ENCODE measurements at regions not wholly inside any gene's neighbourhood (a gene's known extent, or its start where the extent isn't known, plus 50 kb on each side); places are given as distances from the start of the nearest gene placed in this dataset.
"Not testable (repeated sequence)": the region's sequence is repeated elsewhere in the genome, so short reads cannot be mapped to it uniquely, and the experiment has no call there.

DNA sequence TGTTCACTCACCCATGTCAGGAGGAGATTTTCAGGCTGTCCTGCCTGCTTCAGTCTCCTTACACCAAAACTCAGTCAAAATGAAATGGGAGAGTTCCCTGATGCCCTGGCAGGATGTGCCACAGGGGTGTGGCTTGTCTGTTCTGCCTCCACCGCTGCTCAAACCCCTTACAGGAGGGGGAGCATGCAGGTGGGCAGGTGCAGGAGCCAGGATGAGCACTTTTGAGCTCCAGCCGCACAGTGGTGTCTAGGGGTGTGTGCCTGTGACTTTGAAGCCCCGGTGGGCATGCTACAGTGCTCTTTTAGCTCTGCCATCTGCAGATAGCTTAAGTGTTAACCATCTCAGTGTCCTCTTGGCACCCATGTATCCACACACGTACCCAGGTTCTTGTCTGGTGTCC is 71.9 kb upstream of the IPO5 start:
- no peak for DNase-seq (ENCODE audit: low read depth)
- TF ChIP-seq, protein P1, sequence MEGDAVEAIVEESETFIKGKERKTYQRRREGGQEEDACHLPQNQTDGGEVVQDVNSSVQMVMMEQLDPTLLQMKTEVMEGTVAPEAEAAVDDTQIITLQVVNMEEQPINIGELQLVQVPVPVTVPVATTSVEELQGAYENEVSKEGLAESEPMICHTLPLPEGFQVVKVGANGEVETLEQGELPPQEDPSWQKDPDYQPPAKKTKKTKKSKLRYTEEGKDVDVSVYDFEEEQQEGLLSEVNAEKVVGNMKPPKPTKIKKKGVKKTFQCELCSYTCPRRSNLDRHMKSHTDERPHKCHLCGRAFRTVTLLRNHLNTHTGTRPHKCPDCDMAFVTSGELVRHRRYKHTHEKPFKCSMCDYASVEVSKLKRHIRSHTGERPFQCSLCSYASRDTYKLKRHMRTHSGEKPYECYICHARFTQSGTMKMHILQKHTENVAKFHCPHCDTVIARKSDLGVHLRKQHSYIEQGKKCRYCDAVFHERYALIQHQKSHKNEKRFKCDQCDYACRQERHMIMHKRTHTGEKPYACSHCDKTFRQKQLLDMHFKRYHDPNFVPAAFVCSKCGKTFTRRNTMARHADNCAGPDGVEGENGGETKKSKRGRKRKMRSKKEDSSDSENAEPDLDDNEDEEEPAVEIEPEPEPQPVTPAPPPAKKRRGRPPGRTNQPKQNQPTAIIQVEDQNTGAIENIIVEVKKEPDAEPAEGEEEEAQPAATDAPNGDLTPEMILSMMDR (conservative IDR thresholded peaks at IDR 0.05; ENCODE audit: low read depth, low read length) = no peak
- no peak overlapping the region for H3K4me3 ChIP-seq (ENCODE audit: low read length)

DNA sequence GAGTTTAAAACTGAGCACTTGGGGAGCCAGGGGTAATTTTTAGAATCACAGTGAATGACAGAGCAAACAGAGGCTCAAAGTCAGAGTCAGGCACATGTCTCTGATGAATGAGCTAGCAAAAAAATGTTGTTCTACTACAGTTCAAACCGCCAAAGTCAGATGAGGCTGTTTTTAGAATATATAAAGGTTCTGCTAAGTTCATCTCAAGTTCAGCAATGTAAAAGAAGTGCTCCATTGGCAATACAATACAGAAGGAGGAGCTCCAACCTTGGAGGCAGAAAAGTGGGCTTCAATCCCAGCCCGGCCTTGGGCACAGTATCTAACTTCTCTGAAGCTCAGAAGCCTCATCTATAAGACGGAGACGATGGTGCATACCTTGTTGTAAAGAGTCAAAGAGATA is 70.1 kb upstream of the IPO5 start:
- TF ChIP-seq, protein P1 (conservative IDR thresholded peaks at IDR 0.05; ENCODE audit: low read depth, low read length) = no peak
- H3K4me3 ChIP-seq (ENCODE audit: low read length) = no peak overlapping the region
- no peak for DNase-seq (ENCODE audit: low read depth)

DNA sequence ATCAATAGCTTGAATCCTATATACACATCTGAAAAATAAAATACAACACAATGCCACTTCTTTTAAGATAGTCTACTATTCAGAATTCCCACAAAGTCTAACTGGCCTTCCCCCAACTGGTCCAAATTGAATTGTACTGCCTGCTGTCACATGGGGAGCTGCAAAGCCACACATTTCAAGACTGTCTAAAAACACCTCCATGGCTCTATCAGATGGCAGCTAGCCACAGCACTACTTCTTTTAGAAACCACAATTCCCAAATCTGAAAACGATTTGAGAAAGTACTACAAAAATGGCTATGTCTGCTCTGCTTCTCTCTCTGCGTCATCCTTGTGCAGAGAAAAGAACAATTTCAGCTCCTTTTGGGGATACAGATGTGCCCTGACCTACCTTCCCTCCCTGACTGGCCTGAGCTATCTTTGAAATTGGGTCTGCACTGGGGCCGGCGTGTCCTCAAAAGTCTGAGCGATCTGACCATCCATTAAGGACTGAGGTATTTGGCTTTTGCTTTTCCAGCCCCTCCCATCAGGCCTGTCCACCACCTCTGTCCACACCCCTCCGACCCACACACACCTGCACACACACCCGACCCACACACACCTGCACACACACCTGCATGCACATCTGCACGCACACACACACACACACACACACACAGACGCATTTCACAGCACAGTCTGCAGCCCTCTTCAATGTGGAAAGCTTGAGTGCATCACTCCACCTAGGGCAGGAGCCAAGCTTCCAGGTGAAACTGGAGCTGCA is 68.6 kb upstream of the IPO5 start:
- no peak for DNase-seq (ENCODE audit: low read depth)
- TF ChIP-seq, protein P1 (conservative IDR thresholded peaks at IDR 0.05; ENCODE audit: low read depth, low read length) = no peak
- no peak overlapping the region for H3K4me3 ChIP-seq (ENCODE audit: low read length)

DNA sequence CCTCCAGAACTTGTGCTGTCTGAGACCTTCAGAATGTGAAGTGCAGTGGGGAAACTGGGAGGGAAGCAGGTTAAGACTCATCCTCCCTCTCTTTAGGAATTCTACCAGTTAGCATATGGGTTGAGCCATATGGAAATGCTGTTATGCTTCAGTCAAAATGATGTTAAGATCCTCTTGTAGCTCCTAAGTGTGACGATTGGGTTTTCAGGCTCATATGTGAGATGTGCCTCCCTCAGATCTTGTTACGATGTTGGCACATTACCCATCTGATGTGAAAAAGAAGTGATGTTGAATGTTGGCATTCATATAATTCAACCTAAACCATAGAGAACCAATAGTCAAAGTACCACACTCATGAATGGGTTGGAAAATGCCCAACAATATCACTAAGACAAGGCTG is 67.8 kb upstream of the IPO5 start:
- no peak for DNase-seq (ENCODE audit: low read depth)
- TF ChIP-seq, protein P1 (conservative IDR thresholded peaks at IDR 0.05; ENCODE audit: low read depth, low read length) = no peak

DNA sequence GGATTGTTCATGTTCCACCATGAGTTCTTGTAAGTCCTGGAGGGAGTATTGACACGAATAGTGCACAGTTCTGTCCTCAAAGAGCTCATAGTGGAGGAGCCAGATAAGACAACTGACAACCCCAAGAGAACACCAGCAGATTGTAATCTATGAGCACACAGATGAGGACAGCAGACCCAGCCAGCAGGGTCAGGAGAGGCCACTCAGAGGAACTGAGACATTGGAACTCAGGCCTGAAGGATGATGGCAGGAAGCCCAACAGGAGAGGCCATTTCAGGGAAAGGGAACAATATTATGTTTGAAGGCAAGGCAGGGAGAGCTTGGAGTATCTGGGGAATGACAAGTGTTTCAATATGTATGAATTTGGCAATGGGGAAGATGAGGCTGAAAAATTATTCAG is 63.7 kb upstream of the IPO5 start:
- TF ChIP-seq, protein P1 (conservative IDR thresholded peaks at IDR 0.05; ENCODE audit: low read depth, low read length) = no peak
- DNase-seq (ENCODE audit: low read depth) = no peak
- H3K4me3 ChIP-seq (ENCODE audit: low read length) = no peak overlapping the region

More for the DNA sequence above, 67.8 kb upstream of the IPO5 start:
- no peak overlapping the region for H3K4me3 ChIP-seq (ENCODE audit: low read length)

DNA sequence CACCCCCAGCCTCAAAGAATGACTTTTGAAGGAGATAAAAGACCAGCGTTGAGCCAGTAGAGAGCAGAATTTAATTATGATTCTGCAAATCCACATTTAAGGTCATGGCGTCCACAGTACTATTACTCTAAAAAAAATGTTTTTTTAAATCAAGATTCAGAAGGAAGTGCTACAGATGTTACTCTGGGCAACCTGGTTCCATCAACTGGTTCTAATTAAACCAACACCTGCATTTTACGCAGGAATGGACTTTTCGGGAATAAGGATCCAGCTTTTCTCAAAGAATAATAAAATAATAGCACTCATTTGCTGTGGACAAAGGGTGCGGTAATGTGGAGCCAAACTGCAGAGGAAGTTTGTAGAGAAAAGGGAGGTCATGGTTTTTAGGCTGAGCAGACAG is 62.9 kb upstream of the IPO5 start:
- no peak overlapping the region for H3K4me3 ChIP-seq (ENCODE audit: low read length)
- TF ChIP-seq, protein P1 (conservative IDR thresholded peaks at IDR 0.05; ENCODE audit: low read depth, low read length) = no peak
- DNase-seq (ENCODE audit: low read depth) = no peak

DNA sequence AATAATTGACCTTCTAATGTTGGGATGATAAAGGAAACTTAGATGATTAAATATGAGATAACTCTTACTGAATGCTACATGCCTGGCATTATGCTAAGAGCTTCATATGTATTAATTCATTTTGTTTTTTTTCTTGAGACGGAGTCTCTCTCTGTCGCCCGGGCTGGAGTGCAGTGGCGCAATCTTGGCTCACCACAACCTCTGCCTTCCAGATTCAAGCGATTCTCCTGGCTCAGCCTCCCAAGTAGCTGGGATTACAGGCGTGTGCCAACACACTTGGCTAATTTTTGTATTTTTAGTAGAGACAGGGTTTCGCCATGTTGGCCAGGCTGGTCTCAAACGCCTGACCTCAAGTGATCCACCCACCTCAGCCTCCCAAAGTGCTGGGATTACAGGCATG is 61.5 kb upstream of the IPO5 start:
- not testable (repeated sequence) for H3K4me3 ChIP-seq (ENCODE audit: low read length); DNase-seq (ENCODE audit: low read depth)

All from retinal pigment epithelial cell (primary cell).